ENCODE measurements at regions not wholly inside any gene's neighbourhood (a gene's known extent, or its start where the extent isn't known, plus 50 kb on each side); places are given as distances from the start of the nearest gene placed in this dataset.

DNA sequence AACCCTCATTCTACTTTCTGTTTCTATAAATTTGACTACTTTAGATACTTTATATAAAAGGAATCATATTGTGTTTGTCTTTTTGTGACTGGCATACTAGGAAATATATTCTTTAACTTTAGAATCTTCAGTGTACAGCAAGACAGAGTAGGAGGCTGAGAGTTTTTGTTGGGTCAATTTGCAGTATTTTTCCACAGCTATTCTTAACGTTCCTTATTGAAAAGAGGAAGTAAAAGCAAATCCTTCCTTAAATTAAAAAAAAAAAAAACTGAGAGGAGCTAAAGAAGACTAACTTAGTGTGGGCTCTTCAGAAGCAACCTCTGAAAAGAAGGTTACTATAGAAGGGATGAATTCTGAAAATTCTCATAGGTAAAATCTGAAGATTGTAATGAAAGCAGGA is 1194.6 kb downstream of the ADGRL3 start:
- TF ChIP-seq, protein P1, sequence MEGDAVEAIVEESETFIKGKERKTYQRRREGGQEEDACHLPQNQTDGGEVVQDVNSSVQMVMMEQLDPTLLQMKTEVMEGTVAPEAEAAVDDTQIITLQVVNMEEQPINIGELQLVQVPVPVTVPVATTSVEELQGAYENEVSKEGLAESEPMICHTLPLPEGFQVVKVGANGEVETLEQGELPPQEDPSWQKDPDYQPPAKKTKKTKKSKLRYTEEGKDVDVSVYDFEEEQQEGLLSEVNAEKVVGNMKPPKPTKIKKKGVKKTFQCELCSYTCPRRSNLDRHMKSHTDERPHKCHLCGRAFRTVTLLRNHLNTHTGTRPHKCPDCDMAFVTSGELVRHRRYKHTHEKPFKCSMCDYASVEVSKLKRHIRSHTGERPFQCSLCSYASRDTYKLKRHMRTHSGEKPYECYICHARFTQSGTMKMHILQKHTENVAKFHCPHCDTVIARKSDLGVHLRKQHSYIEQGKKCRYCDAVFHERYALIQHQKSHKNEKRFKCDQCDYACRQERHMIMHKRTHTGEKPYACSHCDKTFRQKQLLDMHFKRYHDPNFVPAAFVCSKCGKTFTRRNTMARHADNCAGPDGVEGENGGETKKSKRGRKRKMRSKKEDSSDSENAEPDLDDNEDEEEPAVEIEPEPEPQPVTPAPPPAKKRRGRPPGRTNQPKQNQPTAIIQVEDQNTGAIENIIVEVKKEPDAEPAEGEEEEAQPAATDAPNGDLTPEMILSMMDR (IDR thresholded peaks at IDR 0.05), result no peak
- no peak for TF ChIP-seq POLR2A (IDR thresholded peaks at IDR 0.05)

Data from esophagus squamous epithelium (tissue), 4 donors.